ENCODE measurements at regions not wholly inside any gene's neighbourhood (a gene's known extent, or its start where the extent isn't known, plus 50 kb on each side); places are given as distances from the start of the nearest gene placed in this dataset.
"Not testable (repeated sequence)": the region's sequence is repeated elsewhere in the genome, so short reads cannot be mapped to it uniquely, and the experiment has no call there.

GRCh38 chr5:50582699-50583098 lies 83.7 kb upstream of the PARP8 start:
- Histone ChIP-seq H3K36me3 (ENCODE audit: low read depth) (no peaks in the 10 kb centered on the region), H3K4me1 (ENCODE audit: insufficient read depth) (no peaks in the 10 kb centered on the region), H3K27me3 (replicated peaks; ENCODE audit: insufficient read depth) (no peaks in the 10 kb centered on the region), H3K9me3 (ENCODE audit: low read depth) (no peaks in the 10 kb centered on the region), H3F3A (ENCODE audit: insufficient read depth) (no peaks in the 10 kb centered on the region), H3K9ac (no peak overlapping the region), H3K79me2 (ENCODE audit: insufficient read depth) (no peaks in the 10 kb centered on the region), H4K20me1 (ENCODE audit: insufficient read depth) (no peaks in the 10 kb centered on the region), H2AFZ (no peak overlapping the region), H3K9me2 (ENCODE audit: insufficient read depth) (no peaks in the 10 kb centered on the region), H3K4me3 (no peak overlapping the region), H3K4me2 (ENCODE audit: unreplicated experiment) (no peak overlapping the region), H3K27ac (no peak overlapping the region)
- in situ Hi-C loops (cut with MboI) = no loop called here
- DNase-seq = no peak
- no peak for TF ChIP-seq EZH2phosphoT487 (IDR thresholded peaks at IDR 0.05; ENCODE audit: insufficient read depth, low read depth)
- TF ChIP-seq EZH2 (IDR thresholded peaks at IDR 0.05; ENCODE audit: insufficient read depth, poor library complexity, severe bottlenecking) = no peak
- 38 to 47% methylated on average over 2 of the region's 2 CpGs for WGBS, 2 experiments (ENCODE audit: low coverage in 1 of 2, low lambda C conversion rate in 2 of 2, missing lambda C conversion rate in 2 of 2)

GRCh38 chr5:50583621-50584020 lies 82.8 kb upstream of the PARP8 start:
- H3K9me2 ChIP-seq (ENCODE audit: insufficient read depth) = no peaks in the 10 kb centered on the region
- no peaks in the 10 kb centered on the region for H3K27me3 ChIP-seq (replicated peaks; ENCODE audit: insufficient read depth)
- H3K27ac ChIP-seq = no peak overlapping the region
- H3K79me2 ChIP-seq (ENCODE audit: insufficient read depth) = no peaks in the 10 kb centered on the region
- WGBS, 2 experiments (ENCODE audit: low coverage in 1 of 2, low lambda C conversion rate in 2 of 2, missing lambda C conversion rate in 2 of 2) = 73 to 75% methylated on average over 3 of the region's 3 CpGs
- TF ChIP-seq EZH2 (IDR thresholded peaks at IDR 0.05; ENCODE audit: insufficient read depth, poor library complexity, severe bottlenecking) = no peak
- TF ChIP-seq EZH2phosphoT487 (IDR thresholded peaks at IDR 0.05; ENCODE audit: insufficient read depth, low read depth) = no peak
- H4K20me1 ChIP-seq (ENCODE audit: insufficient read depth) = no peaks in the 10 kb centered on the region
- no peaks in the 10 kb centered on the region for H3K36me3 ChIP-seq (ENCODE audit: low read depth)
- no peak overlapping the region for H3K4me3 ChIP-seq
- H2AFZ ChIP-seq = no peak overlapping the region
- H3K4me2 ChIP-seq (ENCODE audit: unreplicated experiment) = no peak overlapping the region
- no peaks in the 10 kb centered on the region for H3K9me3 ChIP-seq (ENCODE audit: low read depth)
- no peak overlapping the region for H3K9ac ChIP-seq
- DNase-seq = no peak
- H3K4me1 ChIP-seq (ENCODE audit: insufficient read depth) = no peaks in the 10 kb centered on the region
- H3F3A ChIP-seq (ENCODE audit: insufficient read depth) = no peaks in the 10 kb centered on the region
- in situ Hi-C loops (cut with MboI) = no loop called here

DNA sequence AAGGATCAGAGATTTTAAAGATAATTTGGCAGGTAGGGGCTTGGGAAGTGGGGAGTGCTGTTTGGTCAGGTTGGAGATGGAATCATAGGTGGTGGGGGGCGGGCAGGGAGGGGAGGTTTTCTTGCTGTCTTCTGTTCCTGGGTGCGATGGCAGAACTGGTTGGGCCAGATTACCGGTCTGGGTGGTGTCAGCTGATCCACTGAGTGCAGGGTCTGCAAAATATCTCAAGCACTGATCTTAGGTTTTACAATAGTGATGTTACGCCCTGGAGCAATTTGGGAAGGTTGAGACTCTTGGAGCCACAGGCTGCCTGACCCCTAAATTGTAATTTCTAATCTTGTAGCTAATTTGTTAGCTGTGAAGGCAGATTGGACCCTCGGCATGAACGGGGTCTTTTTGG lies 78.0 kb upstream of the PARP8 start:
- H3F3A ChIP-seq (ENCODE audit: insufficient read depth); H3K9me2 ChIP-seq (ENCODE audit: insufficient read depth); H2AFZ ChIP-seq; H3K79me2 ChIP-seq (ENCODE audit: insufficient read depth); H4K20me1 ChIP-seq (ENCODE audit: insufficient read depth); H3K4me2 ChIP-seq (ENCODE audit: unreplicated experiment); H3K9ac ChIP-seq; H3K27ac ChIP-seq; H3K4me3 ChIP-seq; H3K27me3 ChIP-seq (replicated peaks; ENCODE audit: insufficient read depth); DNase-seq; H3K36me3 ChIP-seq (ENCODE audit: low read depth); H3K9me3 ChIP-seq (ENCODE audit: low read depth); in situ Hi-C loops (cut with MboI): not testable (repeated sequence)
- WGBS, 2 experiments (ENCODE audit: low coverage in 1 of 2, low lambda C conversion rate in 2 of 2, missing lambda C conversion rate in 2 of 2) = 36 to 43% methylated on average over 4 to 6 of the region's 6 CpGs
- H3K4me1 ChIP-seq (ENCODE audit: insufficient read depth) = peaks cover 12% of the 10 kb centered on the region

DNA sequence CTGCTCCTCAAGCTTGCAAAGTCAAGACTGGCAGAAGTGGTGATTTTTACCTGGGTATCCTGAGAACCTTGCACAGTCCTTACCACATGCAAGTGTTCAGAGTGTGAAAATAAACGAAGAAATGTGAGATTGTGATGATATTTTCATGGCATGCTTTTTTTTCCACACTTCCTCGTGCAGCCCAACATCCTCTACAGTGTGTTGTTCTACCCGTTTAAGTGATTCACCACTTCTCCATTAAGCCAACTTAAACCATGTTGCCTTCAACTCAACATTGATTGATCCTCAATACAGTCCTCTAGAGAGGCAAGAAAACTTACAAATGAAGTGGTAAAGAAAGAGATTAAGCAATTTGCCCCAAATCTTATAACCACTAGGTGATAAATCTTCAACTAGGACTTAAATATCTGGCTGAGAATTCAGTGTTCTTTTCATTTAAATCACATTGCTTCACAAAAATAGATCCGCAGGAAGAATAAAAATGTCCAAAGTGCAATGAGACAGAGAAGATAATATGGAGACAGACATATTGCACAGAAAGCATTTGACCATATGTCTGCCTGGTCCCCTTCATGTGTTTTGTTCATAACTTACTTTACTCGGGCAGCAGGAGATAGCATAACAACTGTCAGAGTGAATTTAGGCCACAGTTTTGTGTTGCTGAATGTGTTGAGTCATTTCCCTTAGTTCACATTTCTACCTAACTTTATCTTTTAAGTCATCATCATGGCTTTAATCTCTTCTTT lies 75.8 kb upstream of the PARP8 start:
- H4K20me1 ChIP-seq (ENCODE audit: insufficient read depth); H3K4me3 ChIP-seq; H3K27ac ChIP-seq; H3K27me3 ChIP-seq (replicated peaks; ENCODE audit: insufficient read depth); H2AFZ ChIP-seq; H3K9ac ChIP-seq; H3K9me3 ChIP-seq (ENCODE audit: low read depth); H3K79me2 ChIP-seq (ENCODE audit: insufficient read depth); H3K36me3 ChIP-seq (ENCODE audit: low read depth); H3K4me2 ChIP-seq (ENCODE audit: unreplicated experiment); H3K9me2 ChIP-seq (ENCODE audit: insufficient read depth); DNase-seq; in situ Hi-C loops (cut with MboI); H3F3A ChIP-seq (ENCODE audit: insufficient read depth): not testable (repeated sequence)
- 39 to 49% methylated on average over 5 of the region's 5 CpGs for WGBS, 2 experiments (ENCODE audit: low coverage in 1 of 2, low lambda C conversion rate in 2 of 2, missing lambda C conversion rate in 2 of 2)
- peaks cover 27% of the 10 kb centered on the region for H3K4me1 ChIP-seq (ENCODE audit: insufficient read depth)

DNA sequence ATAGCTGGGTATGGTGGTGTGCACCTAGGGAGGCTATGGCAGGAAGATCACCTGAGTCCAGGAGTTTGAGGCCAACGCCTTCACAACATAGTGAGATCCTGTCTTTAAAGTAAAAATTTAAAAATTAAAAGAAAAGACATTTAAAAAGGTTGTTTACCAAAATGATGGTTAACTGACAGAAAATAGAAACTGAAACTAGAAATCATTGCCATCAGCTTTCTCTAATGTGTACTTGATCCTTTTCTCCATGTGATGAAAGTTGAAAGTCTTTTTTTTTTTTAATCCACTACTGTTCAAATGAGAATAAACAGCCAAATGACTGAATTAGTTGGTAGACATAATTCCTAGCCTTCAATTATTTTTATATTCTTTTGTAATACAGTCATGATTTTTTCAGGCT lies 75.1 kb upstream of the PARP8 start:
- H3K27me3 ChIP-seq (replicated peaks; ENCODE audit: insufficient read depth); H4K20me1 ChIP-seq (ENCODE audit: insufficient read depth); H3K4me3 ChIP-seq; H3K27ac ChIP-seq; in situ Hi-C loops (cut with MboI); H3K9me3 ChIP-seq (ENCODE audit: low read depth); H3K79me2 ChIP-seq (ENCODE audit: insufficient read depth); H3K9me2 ChIP-seq (ENCODE audit: insufficient read depth); DNase-seq; H3K4me2 ChIP-seq (ENCODE audit: unreplicated experiment); H3K9ac ChIP-seq; H2AFZ ChIP-seq; H3K36me3 ChIP-seq (ENCODE audit: low read depth); H3F3A ChIP-seq (ENCODE audit: insufficient read depth): not testable (repeated sequence)
- H3K4me1 ChIP-seq (ENCODE audit: insufficient read depth) = peaks cover 27% of the 10 kb centered on the region
- 7 to 9% methylated on average over 1 of the region's 1 CpG for WGBS, 2 experiments (ENCODE audit: low coverage in 1 of 2, low lambda C conversion rate in 2 of 2, missing lambda C conversion rate in 2 of 2)
